Activated T-helper 9 cell treated with anti-CD3 and anti-CD28 coated beads, Interleukin-2, amount 50 U/mL, for 16 hours (primary cell): ENCODE measurements at regions not wholly inside any gene's neighbourhood (a gene's known extent, or its start where the extent isn't known, plus 50 kb on each side); places are given as distances from the start of the nearest gene placed in this dataset.

Experiments used
- DNase-seq: peaks from one replicate; pipeline ENCODE4 v3.0.0-alpha.2; 2020; ENCODE audit warnings: low read depth

DNA sequence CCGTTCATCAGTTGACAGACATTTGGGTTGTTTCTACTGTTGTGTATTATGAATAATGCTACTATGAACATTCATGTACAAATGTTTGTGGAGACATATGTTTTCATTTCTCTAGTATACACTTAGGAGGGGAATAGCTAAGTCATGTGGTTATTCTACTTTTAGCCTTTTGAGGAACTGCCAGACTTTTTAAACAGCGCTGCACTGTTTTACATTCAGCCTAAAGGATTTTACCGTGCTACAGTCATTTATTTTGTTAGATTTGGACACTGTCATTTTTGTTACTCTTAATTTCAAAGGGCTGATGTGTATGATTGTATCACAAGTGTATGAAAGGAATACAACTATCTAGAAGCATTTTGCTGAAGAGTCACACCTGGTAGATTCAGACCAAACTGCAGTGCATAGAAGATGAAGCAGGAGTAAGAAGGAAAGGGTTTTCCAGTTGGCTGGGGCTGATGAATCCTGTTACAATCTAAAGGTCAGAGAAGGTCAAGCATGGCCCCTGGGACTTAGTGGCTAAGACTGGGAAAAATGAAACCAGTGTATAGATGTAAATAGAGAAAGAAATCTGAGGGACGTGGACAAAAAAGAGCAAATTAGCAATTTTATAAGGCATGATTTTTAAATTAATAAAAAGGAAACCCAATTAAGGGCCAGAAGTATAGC, 509.7 kb downstream of the PSAT1 start:
- DNase-seq = no peak

GRCh38 chr9:78807286-78807685, 510.4 kb downstream of the PSAT1 start:
- no peak for DNase-seq

DNA sequence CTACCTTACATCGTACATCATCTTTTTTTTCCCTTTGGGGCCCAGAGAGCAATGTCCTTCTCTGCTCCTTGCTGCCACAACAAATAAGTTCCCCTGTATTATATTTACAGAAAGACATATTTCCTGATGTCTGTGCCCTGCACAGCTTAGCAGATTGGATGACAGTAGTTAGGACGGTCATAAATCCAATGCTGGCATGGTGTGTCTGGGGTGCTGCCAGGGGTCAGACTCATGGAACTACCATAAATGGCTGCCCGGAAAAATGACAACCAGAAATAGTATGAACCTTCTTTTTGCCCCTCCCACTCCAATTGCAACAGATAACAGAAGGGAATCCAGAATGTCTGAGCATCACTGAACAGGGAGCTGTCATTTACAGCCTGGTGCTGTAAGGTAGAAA, 511.1 kb downstream of the PSAT1 start:
- no peak for DNase-seq

DNA sequence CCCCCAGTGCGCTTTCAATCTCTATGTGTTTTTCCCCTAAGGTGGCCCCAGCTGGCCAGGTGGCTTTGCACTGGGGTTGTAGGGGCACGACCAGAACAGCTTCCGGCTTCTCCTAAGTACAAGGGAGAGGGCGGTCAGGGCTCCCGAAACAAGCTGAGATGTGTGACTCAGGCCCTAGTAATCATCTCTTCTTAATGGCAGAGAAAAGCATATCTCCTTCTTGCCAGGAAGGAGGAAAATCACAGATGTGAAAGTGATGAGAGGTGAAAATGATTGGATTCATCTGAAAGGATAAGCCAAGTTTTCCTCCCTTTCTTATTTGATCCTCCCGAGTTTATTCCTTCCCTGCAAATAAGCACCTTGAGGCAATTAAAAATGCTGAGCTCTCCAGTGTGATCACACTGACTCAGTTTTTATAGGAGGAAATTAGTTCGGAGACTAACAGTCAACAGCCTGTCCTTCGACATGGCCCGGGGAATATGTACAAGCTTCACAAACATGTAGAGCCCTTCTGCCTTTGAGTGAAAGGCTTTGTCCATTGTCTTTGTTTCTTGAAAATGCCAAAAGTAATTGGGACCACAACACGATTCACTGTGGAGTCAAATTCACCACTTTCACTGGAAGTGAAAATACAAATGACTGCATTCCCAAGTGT, 514.8 kb downstream of the PSAT1 start:
- no peak for DNase-seq

DNA sequence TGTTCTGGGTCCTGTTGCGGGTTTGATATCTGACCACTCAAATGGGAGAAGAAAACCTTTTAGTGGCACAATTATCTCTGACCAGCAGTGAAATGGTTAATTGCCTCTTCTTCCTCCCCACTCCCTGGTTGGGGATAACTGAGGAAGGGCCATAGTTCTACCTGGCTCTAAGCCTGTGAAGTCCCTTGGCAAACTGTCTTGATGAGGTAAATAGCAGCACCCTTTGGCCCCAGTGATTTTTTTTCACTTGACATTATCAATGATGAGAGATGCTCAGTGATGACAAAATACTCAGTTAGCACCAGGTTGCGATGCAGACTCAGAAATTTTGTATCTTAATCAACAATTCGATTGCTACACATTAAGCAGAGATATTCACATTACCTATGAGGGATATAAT, 515.7 kb downstream of the PSAT1 start:
- DNase-seq = no peak

DNA sequence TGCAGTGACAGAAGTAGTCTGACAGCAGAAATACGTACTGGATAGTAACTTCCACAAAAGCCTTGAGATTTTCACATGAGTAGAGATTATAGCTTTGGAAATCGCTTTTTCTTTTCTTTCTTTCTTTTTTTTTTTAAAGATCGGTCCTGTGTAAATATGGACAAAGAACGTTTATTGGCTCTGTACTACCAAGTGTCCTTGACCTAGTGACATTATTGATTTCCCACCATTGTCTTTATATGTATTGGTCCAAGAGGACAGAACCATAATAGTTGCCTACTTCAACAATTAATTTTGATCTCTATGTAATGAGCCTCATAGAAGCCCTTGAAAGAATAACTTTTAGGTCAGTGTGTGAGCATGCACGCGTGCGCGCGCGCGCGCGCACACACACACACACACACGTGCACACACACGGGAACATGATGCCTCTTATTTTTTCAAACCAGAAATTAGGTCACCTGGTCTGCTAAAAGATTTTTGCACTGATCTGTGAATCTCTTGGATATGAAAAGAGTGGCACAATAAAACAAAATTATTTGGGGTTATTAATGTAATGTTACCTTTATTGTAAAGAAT, 516.8 kb downstream of the PSAT1 start:
- no peak for DNase-seq

GRCh38 chr9:78821126-78821822, 524.3 kb downstream of the PSAT1 start:
- DNase-seq = no peak

DNA sequence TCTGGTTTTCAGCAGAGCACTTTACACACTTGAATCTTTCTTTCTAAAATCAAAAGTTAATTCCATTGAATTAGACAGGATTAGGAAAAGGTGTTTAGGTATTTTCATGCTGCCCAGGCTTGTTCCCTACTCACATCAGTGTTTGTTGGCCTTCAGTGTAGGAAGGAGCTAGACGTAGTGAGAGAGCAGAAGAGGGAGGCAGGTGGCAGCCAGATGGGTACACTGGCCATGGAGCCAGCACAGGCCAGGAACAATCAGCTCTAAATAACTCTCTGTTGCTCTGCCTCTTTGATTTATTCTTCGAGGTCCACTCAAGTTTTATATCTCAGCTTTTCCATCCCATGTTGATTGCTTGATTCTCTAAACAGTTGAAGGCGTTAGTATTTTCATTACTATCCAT, 529.6 kb downstream of the PSAT1 start:
- no peak for DNase-seq

DNA sequence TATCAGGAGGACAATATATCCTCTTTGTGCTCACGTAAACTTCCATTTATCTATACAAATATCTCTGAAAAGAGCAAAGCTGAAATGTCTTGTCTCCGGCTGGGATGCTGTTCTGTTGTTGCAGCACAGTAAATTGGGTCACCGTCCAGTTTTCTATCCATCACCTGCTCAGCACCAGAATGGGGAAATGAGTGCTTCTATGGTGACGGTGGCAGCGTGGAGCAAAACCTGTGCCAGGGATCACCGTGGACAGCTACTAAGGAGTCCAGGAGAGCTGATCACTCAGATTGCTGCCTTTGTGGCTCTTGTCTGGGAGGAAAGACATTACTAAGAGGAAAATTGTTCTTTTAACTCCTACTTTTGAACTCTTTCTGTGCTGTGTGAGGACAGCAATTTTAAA, 531.6 kb downstream of the PSAT1 start:
- no peak for DNase-seq

- no peak for DNase-seq
Measured at GRCh38 chr9:78830301-78830700, 533.4 kb downstream of the PSAT1 start.

DNA sequence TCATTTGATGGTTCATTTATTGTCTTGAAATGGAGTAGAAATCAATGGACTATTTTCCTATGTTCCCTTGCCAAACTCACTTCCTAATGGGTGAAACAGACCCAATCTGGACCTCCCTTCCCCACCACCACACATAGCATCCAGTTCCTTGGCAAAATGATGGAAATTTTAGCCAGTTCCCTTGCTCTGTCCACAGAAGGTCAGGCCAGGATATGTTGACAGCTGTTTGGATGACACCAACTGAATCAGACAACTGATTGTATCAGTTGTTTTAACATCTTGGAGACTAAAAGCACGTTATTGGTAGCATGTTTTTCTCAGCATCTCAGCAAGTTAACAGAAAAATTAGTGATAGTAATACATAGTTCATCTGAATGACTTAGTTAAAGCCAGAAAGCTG, 534.8 kb downstream of the PSAT1 start:
- no peak for DNase-seq

- DNase-seq = no peak
Measured at GRCh38 chr9:78835928-78836450, 539.1 kb downstream of the PSAT1 start.

DNA sequence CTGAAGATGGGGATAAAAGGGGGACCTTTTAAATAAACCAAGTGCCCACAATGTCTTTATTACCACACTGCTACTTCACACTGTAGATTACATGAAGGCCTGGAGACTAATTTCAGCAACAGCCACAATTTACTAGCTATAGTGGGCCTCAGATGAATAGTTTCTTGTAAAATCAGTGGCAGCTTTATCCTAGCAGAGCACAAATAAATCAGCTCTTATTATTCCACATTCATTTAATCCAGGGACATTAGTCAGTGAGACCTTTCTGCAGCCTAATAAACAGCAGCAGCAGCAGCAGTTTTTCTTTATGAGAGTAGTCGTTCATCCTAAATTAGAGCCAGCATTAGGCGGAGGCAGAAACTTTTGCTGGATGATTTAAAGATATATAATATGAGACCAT, 542.3 kb downstream of the PSAT1 start:
- no peak for DNase-seq

DNA sequence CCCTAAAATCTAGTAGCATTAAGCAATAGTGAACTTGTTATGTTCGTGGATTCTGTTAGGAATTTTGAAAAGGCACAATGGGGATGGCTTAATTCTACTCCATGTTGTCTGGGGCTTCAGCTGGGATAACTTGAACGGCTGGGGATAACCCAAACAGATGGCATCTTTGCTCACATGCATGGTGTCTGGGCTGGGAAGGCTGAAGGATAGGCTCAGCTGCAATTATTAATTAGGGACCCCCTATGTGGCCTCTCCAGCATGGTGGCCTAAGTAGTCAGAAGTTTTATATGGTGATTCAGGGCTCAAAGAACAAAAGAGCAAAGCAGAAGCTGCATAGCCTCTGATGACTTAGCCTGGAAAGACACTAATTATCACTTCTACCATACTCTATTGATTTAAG, 551.1 kb downstream of the PSAT1 start:
- no peak for DNase-seq

DNA sequence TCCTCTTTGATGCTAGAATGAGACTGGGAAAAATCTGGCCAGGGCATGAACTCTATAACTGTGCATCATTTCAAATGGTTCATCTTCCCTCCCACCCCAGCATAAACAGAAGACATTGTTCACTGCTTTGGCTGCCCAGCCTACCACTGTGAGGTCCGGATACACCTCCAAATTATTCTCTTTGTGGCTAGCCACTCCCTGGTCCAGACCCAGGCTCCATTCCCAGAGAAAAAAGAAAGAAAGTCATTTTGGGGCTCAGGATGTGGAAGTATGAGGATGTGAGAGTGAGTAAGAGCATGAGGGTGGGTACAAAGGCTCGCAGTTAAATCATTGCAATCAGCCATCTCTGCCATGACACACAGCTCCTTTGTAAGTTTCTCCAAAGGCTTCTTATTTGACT, 559.2 kb downstream of the PSAT1 start:
- DNase-seq = no peak

- no peak for DNase-seq
Measured at GRCh38 chr9:78856781-78857180, 559.9 kb downstream of the PSAT1 start.

GRCh38 chr9:78857373-78858225, 560.7 kb downstream of the PSAT1 start:
- no peak for DNase-seq

DNA sequence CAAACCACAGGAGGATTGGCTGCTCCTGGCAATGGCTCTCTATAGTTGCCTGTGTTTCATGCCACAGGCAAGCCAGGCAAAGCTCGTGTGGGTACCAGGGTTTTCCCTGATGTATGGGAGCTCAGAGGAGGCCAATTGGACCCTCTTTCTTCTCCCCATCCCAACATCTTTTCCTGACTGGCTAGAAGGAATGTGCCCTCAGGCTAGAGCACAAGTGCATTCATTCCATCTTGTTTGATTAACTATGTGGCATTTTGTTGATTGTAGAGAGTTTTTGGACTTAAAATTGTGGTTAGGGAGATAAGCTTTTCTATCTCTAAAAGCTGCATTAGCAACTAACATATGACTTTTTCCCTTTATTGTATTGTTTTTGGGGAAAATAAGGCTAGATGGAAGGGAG, 561.3 kb downstream of the PSAT1 start:
- DNase-seq = no peak

GRCh38 chr9:78860801-78861475, 564.0 kb downstream of the PSAT1 start:
- no peak for DNase-seq

- no peak for DNase-seq
Measured at GRCh38 chr9:78863531-78863930, 566.6 kb downstream of the PSAT1 start.

- DNase-seq = no peak
Measured at GRCh38 chr9:78865737-78866136, 568.8 kb downstream of the PSAT1 start.
